CD14-positive monocyte (primary cell): ENCODE measurements at regions not wholly inside any gene's neighbourhood (a gene's known extent, or its start where the extent isn't known, plus 50 kb on each side); places are given as distances from the start of the nearest gene placed in this dataset.

ENCODE experiments used
- DNase-seq, 3 donors: peaks; one replicate each; pipeline ENCODE4 v3.0.0-alpha.2; 2011 to 2022
- H2AFZ ChIP-seq: 2 replicates; pipeline ENCODE4 v1.6.0; 2012; ENCODE audit warnings: mild to moderate bottlenecking, low read depth, low read length, inconsistent platforms; ENCODE audit not compliant: insufficient read depth, poor library complexity, severe bottlenecking
- H3K27ac ChIP-seq, 2 donors: 1 replicate in 1 of 2; 2 replicates in 1 of 2; pipeline ENCODE4 v1.5.1; 2012 to 2013; ENCODE audit warnings: low read length in 2 of 2, control low read depth in 1 of 2, inconsistent platforms in 1 of 2, low read depth in 1 of 2, mild to moderate bottlenecking in 1 of 2
- H3K27me3 ChIP-seq, 2 donors: one replicate each; pipeline versions ENCODE4 v1.6.0 to v1.6.1; 2011 to 2013; ENCODE audit warnings: low read length in 2 of 2; ENCODE audit not compliant: control insufficient read depth in 2 of 2, insufficient read depth in 2 of 2
- H3K36me3 ChIP-seq, 2 donors: replicated peaks in 1 of 2; 1 replicate in 1 of 2; 2 replicates in 1 of 2; pipeline versions ENCODE4 v1.5.1 to v1.6.1; 2012 to 2013; ENCODE audit warnings: low read length in 2 of 2, control low read depth in 1 of 2, inconsistent platforms in 1 of 2, mild to moderate bottlenecking in 1 of 2; ENCODE audit not compliant: insufficient read depth in 2 of 2, control insufficient read depth in 1 of 2
- H3K4me1 ChIP-seq, 2 donors: 1 replicate in 1 of 2; 2 replicates in 1 of 2; pipeline versions ENCODE4 v1.5.1 to v1.6.1; 2012 to 2013; ENCODE audit warnings: low read length in 2 of 2, control low read depth in 1 of 2, inconsistent platforms in 1 of 2, mild to moderate bottlenecking in 1 of 2, moderate library complexity in 1 of 2; ENCODE audit not compliant: insufficient read depth in 2 of 2, control insufficient read depth in 1 of 2
- H3K4me2 ChIP-seq: replicated peaks from 2 replicates; pipeline ENCODE3; 2012; ENCODE audit warnings: low read length, moderate library complexity, mild to moderate bottlenecking; ENCODE audit not compliant: poor library complexity, severe bottlenecking; ENCODE audit errors: extremely low read depth
- H3K4me3 ChIP-seq, 3 experiments: fragments of 200-600 bp in 1 of 3; sonication (generic) in 1 of 3; replicated peaks in 1 of 3; 1 replicate in 2 of 3; 2 replicates in 1 of 3; pipeline ENCODE4 v1.5.1; 2011 to 2013; ENCODE audit warnings: low read length in 3 of 3, mild to moderate bottlenecking in 3 of 3, control low read depth in 2 of 3, low read depth in 2 of 3, inconsistent platforms in 1 of 3, moderate library complexity in 1 of 3
- H3K79me2 ChIP-seq: 2 replicates; pipeline ENCODE4 v1.6.0; 2012; ENCODE audit warnings: mild to moderate bottlenecking, control low read depth, inconsistent platforms, low read length, moderate library complexity; ENCODE audit not compliant: insufficient read depth
- H3K9ac ChIP-seq: 2 replicates; pipeline ENCODE4 v1.6.0; 2017; ENCODE audit warnings: low read length, mild to moderate bottlenecking; ENCODE audit not compliant: insufficient read depth, poor library complexity, severe bottlenecking
- H3K9me3 ChIP-seq, 2 donors: replicated peaks in 1 of 2; 1 replicate in 1 of 2; 2 replicates in 1 of 2; pipeline versions ENCODE4 v1.5.1 to v1.6.1; 2012 to 2013; ENCODE audit warnings: low read length in 2 of 2, control low read depth in 1 of 2; ENCODE audit not compliant: control insufficient read depth in 1 of 2, insufficient read depth in 1 of 2
- H4K20me1 ChIP-seq: 2 replicates; pipeline ENCODE4 v1.6.0; 2012; ENCODE audit warnings: mild to moderate bottlenecking, low read length, control low read depth, moderate library complexity; ENCODE audit not compliant: insufficient read depth
- H3K27ac Mint-ChIP-seq, 7 donors: one replicate each; pipeline ENCODE4 v1.8.0; 2020; ENCODE audit warnings: mild to moderate bottlenecking in 7 of 7, mixed read lengths in 7 of 7, moderate library complexity in 6 of 7, inconsistent platforms in 2 of 7
- H3K27me3 Mint-ChIP-seq, 3 donors: one replicate each; pipeline ENCODE4 v1.8.0; 2021 to 2022; ENCODE audit warnings: low read depth in 3 of 3, mild to moderate bottlenecking in 3 of 3, mixed read lengths in 3 of 3, moderate library complexity in 3 of 3, inconsistent platforms in 1 of 3
- H3K36me3 Mint-ChIP-seq, 2 donors: one replicate each; pipeline ENCODE4 v1.8.0; 2020; ENCODE audit warnings: mixed read lengths in 2 of 2, inconsistent platforms in 1 of 2, mild to moderate bottlenecking in 1 of 2
- H3K4me1 Mint-ChIP-seq: one replicate; pipeline ENCODE4 v1.8.0; 2020; ENCODE audit warnings: mild to moderate bottlenecking, mixed read lengths
- H3K4me3 Mint-ChIP-seq, 2 donors: one replicate each; pipeline ENCODE4 v1.8.0; 2020; ENCODE audit warnings: mild to moderate bottlenecking in 2 of 2, mixed read lengths in 2 of 2, moderate library complexity in 1 of 2
- H3K9me3 Mint-ChIP-seq, 7 donors: one replicate each; pipeline ENCODE4 v1.8.0; 2020 to 2022; ENCODE audit warnings: mixed read lengths in 7 of 7, mild to moderate bottlenecking in 6 of 7, moderate library complexity in 6 of 7, inconsistent platforms in 2 of 7
- CTCF ChIP-seq: fragments of 200-600 bp; IDR thresholded peaks from one replicate; pipeline ENCODE4 v1.8.0; 2022; ENCODE audit warnings: antibody characterized with exemption, mild to moderate bottlenecking
- WGBS: methylation state at CpG from one replicate; pipeline ENCODE4 v1.1.5; 2013; ENCODE audit warnings: missing lambda C conversion rate; ENCODE audit not compliant: insufficient coverage; 5-methylcytosine and 5-hydroxymethylcytosine counted together
- intact Hi-C, 2 donors: fragments of 100-400 bp; cut with micrococcal nuclease; formaldehyde crosslinking; loops; one replicate each; pipeline versions ENCODE4 v1.15.0 to v1.15.1; 2023

DNA sequence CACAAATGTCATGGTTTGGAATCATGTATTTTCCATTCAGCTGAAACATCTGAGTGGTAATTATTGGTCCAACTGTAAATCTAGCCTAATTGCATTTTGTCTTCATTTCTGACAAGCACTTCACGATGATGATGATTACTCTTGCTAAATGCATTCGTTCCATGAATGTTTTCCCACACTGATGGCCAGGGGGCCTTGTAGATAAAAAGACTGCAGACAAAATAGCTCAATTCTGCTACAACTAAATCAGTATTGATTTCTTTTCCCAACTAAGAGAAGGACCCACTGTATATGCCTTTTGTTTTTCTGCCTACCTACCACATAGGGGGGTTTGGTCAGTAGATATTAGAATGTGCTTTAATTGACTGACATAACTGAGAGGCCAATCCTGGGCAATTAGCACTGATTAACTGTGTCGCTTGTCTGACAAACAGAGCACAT, 1351.3 kb upstream of the NUDT12 start:
- no peak overlapping the region for H3K4me3 Mint-ChIP-seq

GRCh38 chr5:104909803-104910202, 1347.2 kb upstream of the NUDT12 start:
- no peak overlapping the region for H3K27ac ChIP-seq
- no peak overlapping the region for H3K9ac ChIP-seq
- intact Hi-C loops = no loop called here
- H3K27me3 ChIP-seq = no peaks in the 10 kb centered on the region
- no peaks in the 10 kb centered on the region for H3K79me2 ChIP-seq
- Mint-ChIP-seq H3K36me3 (no peaks in the 10 kb centered on the region), H3K4me3 (no peak overlapping the region), H3K9me3 (peaks cover 0 to 6% (median 1%) of the 10 kb centered on the region in 7 donors), H3K27me3 (no peaks in the 10 kb centered on the region), H3K4me1 (no peaks in the 10 kb centered on the region), H3K27ac (no peak overlapping the region)
- WGBS = no CpG with 5 or more reads among the region's 2 CpGs
- TF ChIP-seq CTCF = no peak
- H3K9me3 ChIP-seq = peaks cover 0 to 4% of the 10 kb centered on the region in 2 donors
- H3K4me1 ChIP-seq = no peaks in the 10 kb centered on the region
- no peak overlapping the region for H3K4me3 ChIP-seq
- no peak overlapping the region for H2AFZ ChIP-seq
- no peaks in the 10 kb centered on the region for H3K36me3 ChIP-seq
- no peak for DNase-seq
- H3K4me2 ChIP-seq = no peak overlapping the region
- H4K20me1 ChIP-seq = no peaks in the 10 kb centered on the region

More for the DNA sequence above, 1351.3 kb upstream of the NUDT12 start:
- Histone ChIP-seq H3K9ac (no peak overlapping the region), H3K4me1 (no peaks in the 10 kb centered on the region), H3K4me2 (no peak overlapping the region), H3K27ac (no peak overlapping the region), H2AFZ (no peak overlapping the region), H3K36me3 (no peaks in the 10 kb centered on the region), H3K9me3 (peaks cover 0 to 4% of the 10 kb centered on the region in 2 donors), H3K27me3 (no peaks in the 10 kb centered on the region), H3K4me3 (no peak overlapping the region), H4K20me1 (no peaks in the 10 kb centered on the region), H3K79me2 (no peaks in the 10 kb centered on the region)
- Mint-ChIP-seq H3K27me3 (no peaks in the 10 kb centered on the region), H3K36me3 (no peaks in the 10 kb centered on the region), H3K27ac (no peak overlapping the region), H3K4me1 (no peaks in the 10 kb centered on the region), H3K9me3 (peaks cover 0 to 6% (median 2%) of the 10 kb centered on the region in 7 donors)
- WGBS = 86% methylated on average over 2 of the region's 3 CpGs
- intact Hi-C loops = no loop called here
- TF ChIP-seq CTCF = no peak
- DNase-seq = no peak
